ENCODE measurements at regions not wholly inside any gene's neighbourhood (a gene's known extent, or its start where the extent isn't known, plus 50 kb on each side); places are given as distances from the start of the nearest gene placed in this dataset.

- no peak for ATAC-seq
- Mint-ChIP-seq H3K4me1 (peaks cover 5% of the 10 kb centered on the region), H3K36me3 (no peaks in the 10 kb centered on the region)
Observed at GRCh38 chr5:93891491-93892480, 150.4 kb upstream of the POU5F2 start.

DNA sequence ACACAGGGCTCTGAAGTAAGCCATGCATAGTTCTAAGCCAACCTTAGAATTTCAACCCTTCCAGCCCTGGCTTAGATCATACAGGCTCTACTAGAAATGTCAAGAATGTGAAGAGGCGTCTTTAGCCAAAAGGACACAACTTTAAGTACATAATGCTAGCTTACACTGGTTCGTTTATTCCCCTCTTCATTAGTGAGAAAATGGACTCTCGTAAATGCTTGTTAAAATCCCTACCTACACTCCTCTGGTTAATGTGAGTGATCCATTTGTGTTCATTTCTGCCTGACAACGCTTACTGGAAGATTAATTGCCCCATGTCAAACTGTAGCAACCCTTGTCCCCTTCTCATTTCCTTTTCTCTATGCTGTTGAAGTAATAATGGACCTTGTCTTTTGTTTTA lies 149.3 kb upstream of the POU5F2 start:
- Mint-ChIP-seq H3K36me3 (no peaks in the 10 kb centered on the region), H3K4me3 (no peak overlapping the region), H3K27ac (no peak overlapping the region), H3K9me3 (no peaks in the 10 kb centered on the region), H3K4me1 (peaks cover 9% of the 10 kb centered on the region)
- no peak for DNase-seq (ENCODE audit: low spot score in 2 of 2)
- ATAC-seq: no peak

More at GRCh38 chr5:93891491-93892480, 150.4 kb upstream of the POU5F2 start:
- no peaks in the 10 kb centered on the region for H3K9me3 Mint-ChIP-seq
- DNase-seq (ENCODE audit: low spot score in 2 of 2): no peak
- H3K4me3 Mint-ChIP-seq: no peak overlapping the region
- no peak overlapping the region for H3K27ac Mint-ChIP-seq

DNA sequence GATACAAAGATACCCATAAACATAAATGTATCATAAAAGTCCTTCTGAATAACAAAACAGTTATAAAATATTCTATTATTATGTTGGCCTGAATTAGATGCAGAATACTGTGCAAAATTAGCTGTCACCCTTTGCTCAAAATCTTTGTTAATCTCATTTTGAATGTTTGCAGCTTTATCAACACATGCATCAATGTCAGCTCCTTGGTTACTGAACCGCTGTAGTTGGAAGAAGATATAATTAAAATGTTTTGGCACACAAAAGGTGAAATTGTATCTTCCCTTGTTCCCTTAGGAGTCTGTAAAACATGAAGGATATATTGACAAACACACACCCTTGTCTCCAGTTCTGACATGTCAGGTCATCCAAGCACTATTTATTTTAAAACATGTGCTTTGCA lies 146.3 kb upstream of the POU5F2 start:
- H3K4me1 Mint-ChIP-seq: peaks cover 9% of the 10 kb centered on the region
- no peak for ATAC-seq
- no peak overlapping the region for H3K27ac Mint-ChIP-seq
- DNase-seq (ENCODE audit: low spot score in 2 of 2): no peak
- H3K36me3 Mint-ChIP-seq: no peaks in the 10 kb centered on the region
- H3K4me3 Mint-ChIP-seq: no peak overlapping the region
- H3K9me3 Mint-ChIP-seq: no peaks in the 10 kb centered on the region

GRCh38 chr5:93886917-93887361 lies 145.5 kb upstream of the POU5F2 start:
- Mint-ChIP-seq H3K4me3 (peak overlapping the region; percentile 5), H3K9me3 (no peaks in the 10 kb centered on the region), H3K4me1 (peaks cover 9% of the 10 kb centered on the region), H3K27ac (no peak overlapping the region), H3K36me3 (no peaks in the 10 kb centered on the region)
- ATAC-seq (no peak), DNase-seq (ENCODE audit: low spot score in 2 of 2) (no peak)

GRCh38 chr5:93886098-93886806 lies 144.9 kb upstream of the POU5F2 start:
- H3K9me3 Mint-ChIP-seq: no peaks in the 10 kb centered on the region
- ATAC-seq (no peak), DNase-seq (ENCODE audit: low spot score in 2 of 2) (no peak)
- H3K36me3 Mint-ChIP-seq: peaks cover 5% of the 10 kb centered on the region
- peaks cover 9% of the 10 kb centered on the region for H3K4me1 Mint-ChIP-seq
- H3K4me3 Mint-ChIP-seq: no peak overlapping the region
- no peak overlapping the region for H3K27ac Mint-ChIP-seq

GRCh38 chr5:93884254-93884653 lies 142.9 kb upstream of the POU5F2 start:
- Mint-ChIP-seq H3K9me3 (no peaks in the 10 kb centered on the region), H3K4me1 (peaks cover 9% of the 10 kb centered on the region), H3K4me3 (no peak overlapping the region), H3K36me3 (peaks cover 10% of the 10 kb centered on the region), H3K27ac (no peak overlapping the region)
- ATAC-seq (no peak), DNase-seq (ENCODE audit: low spot score in 2 of 2) (no peak)

DNA sequence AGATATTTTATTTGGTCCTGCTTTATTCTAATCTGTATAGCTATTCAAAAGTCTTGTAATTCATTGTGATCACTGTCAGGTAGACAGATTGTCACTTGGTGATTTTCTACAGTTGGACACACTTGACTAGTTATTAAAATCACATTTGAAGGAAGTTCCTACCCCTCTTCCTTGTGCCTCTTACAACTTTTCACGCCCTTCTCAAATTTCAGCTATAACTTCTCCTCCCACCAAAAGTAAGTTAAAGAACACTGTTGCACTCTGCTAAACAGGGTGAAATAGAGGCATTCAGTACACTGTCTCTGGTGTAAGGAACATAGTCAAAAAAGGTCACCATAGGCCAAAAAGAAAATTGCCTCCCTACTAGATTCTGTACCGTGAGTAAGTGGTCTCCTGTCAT lies 142.1 kb upstream of the POU5F2 start:
- no peak for ATAC-seq
- peaks cover 12% of the 10 kb centered on the region for H3K36me3 Mint-ChIP-seq
- no peak overlapping the region for H3K27ac Mint-ChIP-seq
- no peak overlapping the region for H3K4me3 Mint-ChIP-seq
- DNase-seq (ENCODE audit: low spot score in 2 of 2): no peak
- H3K4me1 Mint-ChIP-seq: peaks cover 9% of the 10 kb centered on the region
- H3K9me3 Mint-ChIP-seq: no peaks in the 10 kb centered on the region

- no peak overlapping the region for H3K27ac Mint-ChIP-seq
- no peaks in the 10 kb centered on the region for H3K9me3 Mint-ChIP-seq
- peaks cover 6% of the 10 kb centered on the region for H3K36me3 Mint-ChIP-seq
- H3K4me1 Mint-ChIP-seq: peaks cover 14% of the 10 kb centered on the region
- no peak for ATAC-seq
- H3K4me3 Mint-ChIP-seq: no peak overlapping the region
- DNase-seq (ENCODE audit: low spot score in 2 of 2): no peak
Observed at GRCh38 chr5:93875693-93876092, 134.3 kb upstream of the POU5F2 start.

DNA sequence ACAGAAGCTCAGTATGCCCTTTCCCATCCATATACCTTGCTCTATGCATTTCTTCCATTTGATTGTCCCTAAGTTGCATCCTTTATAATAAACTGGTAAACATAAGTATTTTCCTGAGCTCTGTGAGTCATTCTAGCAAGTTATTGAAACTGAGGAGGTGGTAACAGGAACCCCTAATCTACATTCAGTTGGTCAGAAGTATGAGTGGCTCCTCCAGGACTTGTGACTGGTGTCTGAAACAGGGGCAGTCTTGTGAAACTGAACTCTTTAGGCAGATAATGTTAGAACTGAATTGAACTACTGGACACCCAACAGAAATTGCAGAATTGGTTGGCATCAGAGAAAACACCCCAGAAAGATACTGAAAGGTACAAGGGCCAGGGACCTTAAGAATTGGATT lies 133.1 kb upstream of the POU5F2 start:
- peaks cover 14% of the 10 kb centered on the region for H3K4me1 Mint-ChIP-seq
- DNase-seq (ENCODE audit: low spot score in 2 of 2): no peak
- peak; percentile 74 for ATAC-seq
- H3K9me3 Mint-ChIP-seq: no peaks in the 10 kb centered on the region
- H3K27ac Mint-ChIP-seq: peak overlapping the region; percentile 72
- H3K4me3 Mint-ChIP-seq: peak overlapping the region; percentile 21
- peaks cover 4% of the 10 kb centered on the region for H3K36me3 Mint-ChIP-seq

DNA sequence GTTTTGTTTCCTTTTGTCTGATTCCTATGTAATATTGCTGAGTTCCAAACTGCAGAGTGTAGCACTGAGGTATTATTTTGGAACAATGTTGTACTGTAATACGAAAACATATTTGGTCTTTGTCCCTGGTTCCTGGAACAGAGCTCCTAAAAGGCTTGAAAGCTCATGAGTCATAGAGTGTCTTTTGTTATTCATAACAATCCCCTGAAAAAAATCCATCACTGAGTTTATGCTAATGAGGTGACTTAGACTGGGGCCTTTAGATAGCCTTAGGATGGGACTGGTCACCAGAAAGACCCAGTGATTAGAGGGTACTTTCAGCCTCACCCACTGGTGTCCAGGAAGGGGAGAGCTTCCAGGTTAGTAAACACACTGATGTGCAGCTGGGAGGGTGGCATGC lies 132.7 kb upstream of the POU5F2 start:
- H3K4me3 Mint-ChIP-seq: peak overlapping the region; percentile 21
- peak in 1 of 2 donors; percentile 54 for DNase-seq (ENCODE audit: low spot score in 2 of 2)
- H3K27ac Mint-ChIP-seq: peak overlapping the region; percentile 72
- peak; percentile 96 for ATAC-seq
- H3K36me3 Mint-ChIP-seq: peaks cover under 1% of the 10 kb centered on the region
- peaks cover 14% of the 10 kb centered on the region for H3K4me1 Mint-ChIP-seq
- H3K9me3 Mint-ChIP-seq: no peaks in the 10 kb centered on the region

DNA sequence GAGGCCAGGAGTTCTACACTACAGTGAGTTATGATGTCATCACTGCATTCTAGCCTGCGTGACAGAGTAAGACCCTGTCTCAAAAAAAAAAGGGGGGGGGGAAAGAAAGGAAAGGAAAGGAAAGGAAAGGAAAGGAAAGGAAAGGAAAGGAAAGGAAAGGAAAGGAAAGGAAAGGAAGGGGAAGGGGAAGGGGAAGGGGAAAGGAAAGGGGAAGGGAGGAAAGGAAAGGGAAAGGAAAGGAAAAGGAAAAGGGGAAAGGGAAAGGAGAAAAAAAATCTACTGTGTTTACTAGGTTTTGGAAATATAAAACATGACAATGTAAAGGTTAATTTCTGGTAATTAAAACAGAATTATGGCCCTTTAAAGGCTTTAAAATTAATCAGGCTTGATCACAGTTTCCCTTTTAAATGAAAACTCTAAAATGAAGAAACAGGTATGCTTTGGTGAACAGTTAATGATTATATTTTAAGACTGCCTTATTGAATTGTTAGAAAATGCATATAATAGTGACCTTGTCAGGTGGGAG lies 131.9 kb upstream of the POU5F2 start:
- Mint-ChIP-seq H3K27ac (peak overlapping the region; percentile 72), H3K9me3 (no peaks in the 10 kb centered on the region), H3K36me3 (no peaks in the 10 kb centered on the region), H3K4me1 (peaks cover 14% of the 10 kb centered on the region), H3K4me3 (no peak overlapping the region)
- DNase-seq (ENCODE audit: low spot score in 2 of 2) (no peak), ATAC-seq (no peak)

DNA sequence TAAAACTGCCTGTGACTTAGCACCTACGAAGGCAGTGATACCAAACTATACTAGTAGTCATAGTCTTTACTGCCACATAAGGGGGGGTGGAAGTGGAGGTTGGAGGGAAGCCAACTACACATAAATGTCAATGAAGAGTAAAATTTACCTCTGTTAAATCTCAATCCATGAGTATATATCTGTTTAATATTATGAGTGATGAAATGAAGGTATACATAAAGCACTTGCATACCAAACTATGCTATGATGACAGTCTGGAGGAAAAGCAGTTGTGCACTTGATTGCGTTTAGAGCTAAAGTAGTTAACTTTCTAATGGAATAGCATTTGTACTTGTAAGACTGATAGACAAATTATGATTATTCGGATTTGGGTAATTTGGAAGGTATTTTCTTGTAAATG lies 129.2 kb upstream of the POU5F2 start:
- H3K36me3 Mint-ChIP-seq: no peaks in the 10 kb centered on the region
- H3K4me3 Mint-ChIP-seq: no peak overlapping the region
- DNase-seq (ENCODE audit: low spot score in 2 of 2) (no peak), ATAC-seq (no peak)
- no peak overlapping the region for H3K27ac Mint-ChIP-seq
- no peaks in the 10 kb centered on the region for H3K9me3 Mint-ChIP-seq
- H3K4me1 Mint-ChIP-seq: peaks cover 14% of the 10 kb centered on the region

GRCh38 chr5:93868851-93869250 lies 127.5 kb upstream of the POU5F2 start:
- Mint-ChIP-seq H3K36me3 (no peaks in the 10 kb centered on the region), H3K9me3 (no peaks in the 10 kb centered on the region), H3K4me1 (peaks cover 4% of the 10 kb centered on the region), H3K4me3 (no peak overlapping the region), H3K27ac (no peak overlapping the region)
- no peak for DNase-seq (ENCODE audit: low spot score in 2 of 2)
- ATAC-seq: no peak

GRCh38 chr5:93850311-93850710 lies 108.9 kb upstream of the POU5F2 start:
- Mint-ChIP-seq H3K4me3 (no peak overlapping the region), H3K9me3 (peaks cover 7% of the 10 kb centered on the region), H3K27ac (no peak overlapping the region), H3K36me3 (peaks cover 4% of the 10 kb centered on the region), H3K4me1 (no peaks in the 10 kb centered on the region)
- DNase-seq (ENCODE audit: low spot score in 2 of 2): no peak
- no peak for ATAC-seq

DNA sequence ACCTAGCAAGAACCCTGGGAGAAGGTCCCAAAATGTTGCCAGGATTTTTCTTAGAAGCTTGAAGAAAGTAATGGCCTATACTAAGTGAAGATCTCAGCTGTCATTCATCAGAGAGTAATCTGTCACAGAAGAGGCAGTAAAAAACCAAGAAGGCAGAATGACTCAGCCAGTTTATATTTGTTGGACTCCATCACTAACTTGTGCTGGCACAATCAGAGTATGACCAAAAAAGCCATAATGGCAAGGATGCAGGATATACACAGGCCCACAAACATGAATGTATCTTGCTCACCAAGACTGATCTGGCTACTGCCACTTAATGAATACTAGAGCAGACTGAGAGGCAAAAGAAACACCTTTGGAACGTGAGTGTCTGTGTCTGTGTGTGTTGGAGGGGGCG lies 104.0 kb upstream of the POU5F2 start:
- no peaks in the 10 kb centered on the region for H3K4me1 Mint-ChIP-seq

More for the DNA sequence above, 104.0 kb upstream of the POU5F2 start:
- H3K36me3 Mint-ChIP-seq: peaks cover 4% of the 10 kb centered on the region
- ATAC-seq: no peak
- H3K4me3 Mint-ChIP-seq: no peak overlapping the region
- no peak overlapping the region for H3K27ac Mint-ChIP-seq
- DNase-seq (ENCODE audit: low spot score in 2 of 2): no peak
- peaks cover 12% of the 10 kb centered on the region for H3K9me3 Mint-ChIP-seq

Measured in stimulated activated effector memory CD8-positive, alpha-beta T cell treated with anti-CD3 and anti-CD28 coated beads, Interleukin-12 subunit alpha, Interleukin-12 subunit beta, amount 100 ng/mL, for 72 hours (primary cell).